B cell (primary cell): ENCODE measurements at regions not wholly inside any gene's neighbourhood (a gene's known extent, or its start where the extent isn't known, plus 50 kb on each side); places are given as distances from the start of the nearest gene placed in this dataset.

Experiments used
- ATAC-seq: fragments of 200-7000 bp; cut with Tn5 transposase; one replicate; pipeline ENCODE4 v1.10.0; 2021; ENCODE audit warnings: low read depth, mild to moderate bottlenecking, moderate number of reproducible peaks, moderate library complexity
- CTCF ChIA-PET: fragments of 350-600 bp; sonication (Branson Sonifier 250); formaldehyde crosslinking; loops from one replicate; lab custom pipeline; 2021; ENCODE audit warnings: antibody characterized with exemption, inconsistent platforms; lab: Charles Lee
- POLR2A ChIA-PET: fragments of 350-600 bp; sonication (Branson Sonifier 250); formaldehyde crosslinking; loops from one replicate; lab custom pipeline; 2021; ENCODE audit warnings: antibody characterized with exemption; lab: Charles Lee
- DNase-seq: peaks from one replicate; pipeline ENCODE4 v3.0.0; 2013
- H2AFZ ChIP-seq: 2 replicates; pipeline ENCODE4 v1.6.1; 2012; ENCODE audit warnings: mild to moderate bottlenecking, low read depth, low read length; ENCODE audit not compliant: insufficient read depth, poor library complexity, severe bottlenecking
- H3K27ac ChIP-seq, 2 donors: 1 replicate in 1 of 2; 2 replicates in 1 of 2; pipeline ENCODE4 v1.5.1; 2012 to 2013; ENCODE audit warnings: low read length in 2 of 2, mild to moderate bottlenecking in 2 of 2, moderate library complexity in 1 of 2
- H3K27me3 ChIP-seq, 4 experiments: fragments of 200-600 bp in 1 of 4; sonication (generic) in 1 of 4; replicated peaks in 1 of 4; 1 replicate in 2 of 4; 2 replicates in 2 of 4; pipeline versions ENCODE4 v1.6.1 to v1.7.0; 2013 to 2016; ENCODE audit warnings: low read length in 3 of 4, mild to moderate bottlenecking in 2 of 4, mixed read lengths in 1 of 4, moderate library complexity in 1 of 4; ENCODE audit not compliant: insufficient read depth in 4 of 4, control insufficient read depth in 3 of 4; ENCODE audit errors: control extremely low read depth in 1 of 4
- H3K36me3 ChIP-seq, 2 experiments: replicated peaks in 1 of 2; 1 replicate in 1 of 2; 2 replicates in 1 of 2; pipeline versions ENCODE4 v1.6.1 to v1.7.1; 2013; ENCODE audit warnings: low read length in 1 of 2; ENCODE audit not compliant: insufficient read depth in 2 of 2, control insufficient read depth in 1 of 2; ENCODE audit errors: control extremely low read depth in 1 of 2, extremely low read depth in 1 of 2
- H3K4me1 ChIP-seq, 2 donors: fragments of 200-600 bp in 1 of 2; sonication (generic) in 1 of 2; 1 replicate in 1 of 2; 2 replicates in 1 of 2; pipeline versions ENCODE4 v1.5.1 to v1.6.1; 2013 to 2017; ENCODE audit warnings: low read length in 2 of 2; ENCODE audit not compliant: control insufficient read depth in 2 of 2, insufficient read depth in 2 of 2
- H3K4me2 ChIP-seq: replicated peaks from 2 replicates; pipeline ENCODE3; 2012; ENCODE audit warnings: mild to moderate bottlenecking, low read depth, low read length; ENCODE audit not compliant: poor library complexity, severe bottlenecking
- H3K4me3 ChIP-seq, 5 experiments: fragments of 200-600 bp in 1 of 5; sonication (generic) in 1 of 5; 1 replicate in 3 of 5; 2 replicates in 2 of 5; pipeline versions ENCODE4 v1.5.1 to v1.7.0; 2011 to 2016; ENCODE audit warnings: low read length in 4 of 5, mild to moderate bottlenecking in 4 of 5, low read depth in 2 of 5, control low read depth in 1 of 5, moderate library complexity in 1 of 5; ENCODE audit not compliant: insufficient read depth in 1 of 5; ENCODE audit errors: control extremely low read depth in 1 of 5, extremely low read depth in 1 of 5
- H3K79me2 ChIP-seq: fragments of 200-600 bp; sonication (generic); one replicate; pipeline ENCODE4 v1.6.0; 2016; ENCODE audit warnings: low read length; ENCODE audit not compliant: control insufficient read depth, insufficient read depth
- H3K9ac ChIP-seq: fragments of 200-600 bp; sonication (generic); 2 replicates; pipeline ENCODE4 v1.6.1; 2017; ENCODE audit warnings: mild to moderate bottlenecking, low read length, moderate library complexity
- H3K9me3 ChIP-seq, 3 donors: one replicate each; pipeline versions ENCODE4 v1.6.1 to v1.7.1; 2013; ENCODE audit warnings: low read length in 2 of 3; ENCODE audit not compliant: control insufficient read depth in 2 of 3, insufficient read depth in 1 of 3; ENCODE audit errors: control extremely low read depth in 1 of 3
- H4K20me1 ChIP-seq: 2 replicates; pipeline ENCODE4 v1.6.0; 2012; ENCODE audit warnings: mild to moderate bottlenecking, low read length; ENCODE audit not compliant: insufficient read depth, control insufficient read depth, poor library complexity, severe bottlenecking
- H3K27ac Mint-ChIP-seq: one replicate; pipeline ENCODE4 v1.8.0; 2021; ENCODE audit warnings: mixed read lengths
- H3K27me3 Mint-ChIP-seq: one replicate; pipeline ENCODE4 v1.8.0; 2021; ENCODE audit warnings: mixed read lengths
- H3K4me1 Mint-ChIP-seq: one replicate; pipeline ENCODE4 v1.8.0; 2021; ENCODE audit warnings: mixed read lengths
- H3K4me3 Mint-ChIP-seq: one replicate; pipeline ENCODE4 v1.8.0; 2021; ENCODE audit warnings: mixed read lengths
- H3K9me3 Mint-ChIP-seq: one replicate; pipeline ENCODE4 v1.8.0; 2022; ENCODE audit warnings: mixed read lengths; ENCODE audit not compliant: insufficient read depth
- EZH2 ChIP-seq: IDR thresholded peaks from 2 replicates; pipeline ENCODE4 v1.6.1; 2012; ENCODE audit warnings: borderline replicate concordance, low read depth, mild to moderate bottlenecking, moderate library complexity, low read length; ENCODE audit not compliant: insufficient read depth, poor library complexity, severe bottlenecking
- WGBS: methylation state at CpG from one replicate; pipeline ENCODE4 v1.1.5; 2013; ENCODE audit warnings: missing lambda C conversion rate; ENCODE audit not compliant: insufficient coverage; 5-methylcytosine and 5-hydroxymethylcytosine counted together
- intact Hi-C: fragments of 100-400 bp; cut with micrococcal nuclease; formaldehyde crosslinking; loops from one replicate; pipeline ENCODE4 v1.10.0; 2022
- TF ChIP-seq, protein P1 (sequence below): fragments of 200-600 bp; IDR thresholded peaks from one replicate; pipeline ENCODE4 v1.8.0; 2022; ENCODE audit warnings: antibody characterized with exemption, mild to moderate bottlenecking

DNA sequence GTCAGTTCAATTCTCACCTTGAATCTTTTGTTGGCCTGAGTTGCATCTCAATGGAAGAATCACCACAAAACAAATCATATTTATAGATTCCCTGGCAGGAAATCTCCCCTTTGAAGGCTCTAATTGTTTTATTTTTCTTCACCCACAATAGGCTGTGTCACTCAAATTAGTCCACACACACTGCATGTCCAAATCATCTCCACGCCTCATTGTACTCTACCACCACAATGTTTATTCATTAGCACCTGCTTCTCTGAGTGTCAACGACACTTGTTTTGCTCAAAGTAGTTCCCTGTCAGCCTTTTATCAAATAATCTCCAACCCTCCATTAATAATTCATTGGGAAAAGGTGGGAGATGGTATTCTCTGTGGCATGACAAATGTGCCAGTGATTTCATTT lies 164.3 kb downstream of the ABCC12 start:
- H3K9me3 ChIP-seq, result no peaks in the 10 kb centered on the region
- Mint-ChIP-seq H3K27ac (no peak overlapping the region), H3K4me3 (no peak overlapping the region), H3K9me3 (peaks cover 3% of the 10 kb centered on the region), H3K27me3 (peaks cover 21% of the 10 kb centered on the region), H3K4me1 (no peaks in the 10 kb centered on the region)
- ChIA-PET CTCF (no interaction called here), POLR2A (no interaction called here)
- H3K4me1 ChIP-seq, result no peaks in the 10 kb centered on the region
- H3K9ac ChIP-seq, result no peak overlapping the region
- H3K27me3 ChIP-seq, result peaks cover 0 to 3% (median 0%) of the 10 kb centered on the region in 4 experiments
- H2AFZ ChIP-seq, result no peak overlapping the region
- H4K20me1 ChIP-seq, result no peaks in the 10 kb centered on the region
- no peak overlapping the region for H3K27ac ChIP-seq
- H3K4me2 ChIP-seq, result no peak overlapping the region
- no peaks in the 10 kb centered on the region for H3K36me3 ChIP-seq
- intact Hi-C loops, result no loop called here
- H3K4me3 ChIP-seq, result no peak overlapping the region
- WGBS, result no CpG with 5 or more reads among the region's 2 CpGs
- no peaks in the 10 kb centered on the region for H3K79me2 ChIP-seq
- DNase-seq, result no peak
- no peak for ATAC-seq
- TF ChIP-seq, protein P1, sequence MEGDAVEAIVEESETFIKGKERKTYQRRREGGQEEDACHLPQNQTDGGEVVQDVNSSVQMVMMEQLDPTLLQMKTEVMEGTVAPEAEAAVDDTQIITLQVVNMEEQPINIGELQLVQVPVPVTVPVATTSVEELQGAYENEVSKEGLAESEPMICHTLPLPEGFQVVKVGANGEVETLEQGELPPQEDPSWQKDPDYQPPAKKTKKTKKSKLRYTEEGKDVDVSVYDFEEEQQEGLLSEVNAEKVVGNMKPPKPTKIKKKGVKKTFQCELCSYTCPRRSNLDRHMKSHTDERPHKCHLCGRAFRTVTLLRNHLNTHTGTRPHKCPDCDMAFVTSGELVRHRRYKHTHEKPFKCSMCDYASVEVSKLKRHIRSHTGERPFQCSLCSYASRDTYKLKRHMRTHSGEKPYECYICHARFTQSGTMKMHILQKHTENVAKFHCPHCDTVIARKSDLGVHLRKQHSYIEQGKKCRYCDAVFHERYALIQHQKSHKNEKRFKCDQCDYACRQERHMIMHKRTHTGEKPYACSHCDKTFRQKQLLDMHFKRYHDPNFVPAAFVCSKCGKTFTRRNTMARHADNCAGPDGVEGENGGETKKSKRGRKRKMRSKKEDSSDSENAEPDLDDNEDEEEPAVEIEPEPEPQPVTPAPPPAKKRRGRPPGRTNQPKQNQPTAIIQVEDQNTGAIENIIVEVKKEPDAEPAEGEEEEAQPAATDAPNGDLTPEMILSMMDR, result no peak
- TF ChIP-seq EZH2, result no peak

DNA sequence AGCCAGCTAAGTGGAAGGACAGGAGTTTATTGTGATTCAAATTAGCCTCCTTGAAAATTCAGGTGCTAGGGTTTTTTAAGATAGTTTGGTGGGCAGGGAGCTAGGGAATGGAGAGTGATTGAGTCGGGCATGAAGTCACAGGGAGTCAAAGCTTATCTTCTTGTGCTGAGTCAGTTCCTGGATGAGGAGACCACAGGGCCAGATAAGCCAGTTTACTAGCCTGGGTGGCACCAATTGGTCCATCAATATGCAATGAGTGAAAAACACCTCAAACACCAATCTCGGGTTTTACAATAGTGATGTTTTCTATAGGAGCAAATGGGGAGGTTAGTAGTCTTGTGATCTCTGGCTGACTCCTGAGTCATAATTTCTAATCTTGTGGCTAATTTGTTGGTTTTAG lies 165.1 kb downstream of the ABCC12 start:
- ATAC-seq (no peak), DNase-seq (no peak)
- Histone ChIP-seq H3K4me3 (no peak overlapping the region), H3K36me3 (no peaks in the 10 kb centered on the region), H3K79me2 (no peaks in the 10 kb centered on the region), H3K27ac (no peak overlapping the region), H4K20me1 (no peaks in the 10 kb centered on the region), H3K9me3 (no peaks in the 10 kb centered on the region), H3K4me2 (no peak overlapping the region), H3K4me1 (no peaks in the 10 kb centered on the region), H3K27me3 (peaks cover 0 to 3% (median 0%) of the 10 kb centered on the region in 4 experiments), H3K9ac (no peak overlapping the region), H2AFZ (no peak overlapping the region)
- CTCF ChIA-PET, result no interaction called here
- POLR2A ChIA-PET, result no interaction called here
- intact Hi-C loops, result no loop called here
- H3K27ac Mint-ChIP-seq, result no peak overlapping the region
- no peaks in the 10 kb centered on the region for H3K4me1 Mint-ChIP-seq
- no peak overlapping the region for H3K4me3 Mint-ChIP-seq
- WGBS, result 100% methylated on average over 1 of the region's 2 CpGs
- TF ChIP-seq, protein P1, result no peak
- no peak for TF ChIP-seq EZH2
- peaks cover 3% of the 10 kb centered on the region for H3K9me3 Mint-ChIP-seq
- H3K27me3 Mint-ChIP-seq, result peaks cover 25% of the 10 kb centered on the region
